Gastrocnemius medialis (tissue), 4 donors: ENCODE measurements at regions not wholly inside any gene's neighbourhood (a gene's known extent, or its start where the extent isn't known, plus 50 kb on each side); places are given as distances from the start of the nearest gene placed in this dataset.

Experiments used
- POLR2A ChIP-seq, 2 donors: fragments of 450-650 bp; IDR thresholded peaks; one replicate each; pipeline ENCODE4 v1.6.1; 2017; ENCODE audit warnings: antibody characterized with exemption in 2 of 2, mild to moderate bottlenecking in 2 of 2, moderate library complexity in 2 of 2
- TF ChIP-seq, protein P1 (sequence below), 5 experiments: fragments of 450-650 bp in 3 of 5; fragments of 200-600 bp in 2 of 5; sonication (generic) in 2 of 5; IDR thresholded peaks in 4 of 5; conservative IDR thresholded peaks in 1 of 5; 1 replicate in 4 of 5; 2 replicates in 1 of 5; pipeline ENCODE4 v1.5.1; 2016 to 2019; ENCODE audit warnings: antibody characterized with exemption in 5 of 5, mild to moderate bottlenecking in 3 of 5, moderate library complexity in 3 of 5

DNA sequence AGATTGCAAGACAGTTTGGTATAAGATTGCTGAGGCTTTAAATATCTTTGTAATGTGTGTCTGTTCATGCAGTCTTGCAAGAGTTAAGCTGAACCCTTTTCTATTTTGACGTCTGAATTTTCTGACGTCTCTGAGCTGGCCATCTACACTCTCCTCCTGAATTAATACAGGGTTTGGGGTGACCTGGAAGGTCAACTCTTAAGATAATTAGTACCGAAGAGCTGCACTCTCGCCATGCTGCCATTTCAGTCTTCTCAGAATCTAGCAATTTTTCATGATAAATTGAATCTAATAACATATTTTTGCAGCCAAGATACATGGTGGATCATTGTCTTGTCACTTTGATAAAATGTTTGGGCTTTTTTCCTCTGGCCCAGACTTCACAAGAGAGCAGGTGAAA lies 1245.2 kb upstream of the CELF4 start:
- no peak for TF ChIP-seq POLR2A (IDR thresholded peaks at IDR 0.05)
- TF ChIP-seq, protein P1, sequence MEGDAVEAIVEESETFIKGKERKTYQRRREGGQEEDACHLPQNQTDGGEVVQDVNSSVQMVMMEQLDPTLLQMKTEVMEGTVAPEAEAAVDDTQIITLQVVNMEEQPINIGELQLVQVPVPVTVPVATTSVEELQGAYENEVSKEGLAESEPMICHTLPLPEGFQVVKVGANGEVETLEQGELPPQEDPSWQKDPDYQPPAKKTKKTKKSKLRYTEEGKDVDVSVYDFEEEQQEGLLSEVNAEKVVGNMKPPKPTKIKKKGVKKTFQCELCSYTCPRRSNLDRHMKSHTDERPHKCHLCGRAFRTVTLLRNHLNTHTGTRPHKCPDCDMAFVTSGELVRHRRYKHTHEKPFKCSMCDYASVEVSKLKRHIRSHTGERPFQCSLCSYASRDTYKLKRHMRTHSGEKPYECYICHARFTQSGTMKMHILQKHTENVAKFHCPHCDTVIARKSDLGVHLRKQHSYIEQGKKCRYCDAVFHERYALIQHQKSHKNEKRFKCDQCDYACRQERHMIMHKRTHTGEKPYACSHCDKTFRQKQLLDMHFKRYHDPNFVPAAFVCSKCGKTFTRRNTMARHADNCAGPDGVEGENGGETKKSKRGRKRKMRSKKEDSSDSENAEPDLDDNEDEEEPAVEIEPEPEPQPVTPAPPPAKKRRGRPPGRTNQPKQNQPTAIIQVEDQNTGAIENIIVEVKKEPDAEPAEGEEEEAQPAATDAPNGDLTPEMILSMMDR (IDR thresholded peaks at IDR 0.05 in 4 of 5, conservative IDR thresholded peaks at IDR 0.05 in 1 of 5), result no peak
